Naive B cell (primary cell): ENCODE measurements at regions not wholly inside any gene's neighbourhood (a gene's known extent, or its start where the extent isn't known, plus 50 kb on each side); places are given as distances from the start of the nearest gene placed in this dataset.
A peak's percentile ranks its signal among the peaks of the same experiment; 100 is the strongest.
"Not testable (repeated sequence)": the region's sequence is repeated elsewhere in the genome, so short reads cannot be mapped to it uniquely, and the experiment has no call there.

Experiments
- ATAC-seq, 2 donors: fragments of 150-1000 bp; cut with Tn5 transposase; 2 replicates each; pipeline ENCODE4 v1.10.0; 2021; ENCODE audit warnings: low read depth in 2 of 2, mild to moderate bottlenecking in 2 of 2, moderate library complexity in 2 of 2
- DNase-seq: peaks from one replicate; pipeline ENCODE4 v3.0.0; 2022
- H3K27ac Mint-ChIP-seq, 6 donors: one replicate each; pipeline ENCODE4 v1.8.0; 2020 to 2022; ENCODE audit warnings: mild to moderate bottlenecking in 6 of 6, mixed read lengths in 6 of 6, moderate library complexity in 5 of 6, inconsistent platforms in 2 of 6
- H3K27me3 Mint-ChIP-seq, 3 donors: one replicate each; pipeline ENCODE4 v1.8.0; 2021 to 2022; ENCODE audit warnings: mixed read lengths in 3 of 3, mild to moderate bottlenecking in 1 of 3
- H3K36me3 Mint-ChIP-seq, 2 donors: one replicate each; pipeline ENCODE4 v1.8.0; 2020 to 2022; ENCODE audit warnings: mixed read lengths in 2 of 2, inconsistent platforms in 1 of 2, mild to moderate bottlenecking in 1 of 2
- H3K4me1 Mint-ChIP-seq, 3 donors: one replicate each; pipeline ENCODE4 v1.8.0; 2020 to 2022; ENCODE audit warnings: mixed read lengths in 3 of 3, inconsistent platforms in 1 of 3, mild to moderate bottlenecking in 1 of 3, moderate library complexity in 1 of 3
- H3K4me3 Mint-ChIP-seq, 8 donors: one replicate each; pipeline ENCODE4 v1.8.0; 2020 to 2022; ENCODE audit warnings: mild to moderate bottlenecking in 8 of 8, mixed read lengths in 8 of 8, moderate library complexity in 8 of 8, inconsistent platforms in 2 of 8
- H3K9me3 Mint-ChIP-seq, 7 donors: one replicate each; pipeline ENCODE4 v1.8.0; 2020 to 2022; ENCODE audit warnings: mixed read lengths in 7 of 7, mild to moderate bottlenecking in 5 of 7, inconsistent platforms in 2 of 7, moderate library complexity in 1 of 7

DNA sequence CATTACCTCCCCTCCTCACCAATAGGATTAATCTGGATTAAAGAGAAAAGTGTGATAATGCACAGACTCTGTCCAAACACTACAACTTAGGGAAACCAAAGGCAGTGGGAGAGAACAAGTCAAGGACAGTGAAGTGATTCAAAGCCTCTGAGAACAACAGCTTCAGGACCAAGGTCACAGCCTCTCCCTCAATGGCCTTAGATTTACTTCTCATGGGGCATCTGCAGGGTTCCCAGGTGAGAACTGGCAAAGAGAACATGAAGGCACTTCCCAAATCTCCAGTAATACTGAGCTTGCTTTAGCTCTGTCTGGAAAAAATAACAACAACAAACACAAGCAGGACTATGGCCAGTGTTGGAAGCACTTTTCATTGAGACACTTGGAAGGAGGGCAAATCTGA, 99.8 kb upstream of the GOLGA6L22 start:
- DNase-seq, H3K27me3 Mint-ChIP-seq, H3K9me3 Mint-ChIP-seq, H3K27ac Mint-ChIP-seq, ATAC-seq, H3K36me3 Mint-ChIP-seq, H3K4me3 Mint-ChIP-seq, H3K4me1 Mint-ChIP-seq: not testable (repeated sequence)

- not testable (repeated sequence) for H3K4me1 Mint-ChIP-seq, DNase-seq, H3K27me3 Mint-ChIP-seq, H3K4me3 Mint-ChIP-seq, H3K27ac Mint-ChIP-seq, H3K36me3 Mint-ChIP-seq, H3K9me3 Mint-ChIP-seq
- ATAC-seq = peak; percentile 53 to 74
Measured at GRCh38 chr15:22359587-22359986, 99.1 kb upstream of the GOLGA6L22 start.

GRCh38 chr15:22360696-22361095, 98.0 kb upstream of the GOLGA6L22 start:
- H3K9me3 Mint-ChIP-seq, H3K36me3 Mint-ChIP-seq, H3K4me1 Mint-ChIP-seq, DNase-seq, H3K27me3 Mint-ChIP-seq, H3K27ac Mint-ChIP-seq, H3K4me3 Mint-ChIP-seq, ATAC-seq: not testable (repeated sequence)

GRCh38 chr15:22362502-22362901, 96.2 kb upstream of the GOLGA6L22 start:
- H3K36me3 Mint-ChIP-seq = not testable (repeated sequence)

DNA sequence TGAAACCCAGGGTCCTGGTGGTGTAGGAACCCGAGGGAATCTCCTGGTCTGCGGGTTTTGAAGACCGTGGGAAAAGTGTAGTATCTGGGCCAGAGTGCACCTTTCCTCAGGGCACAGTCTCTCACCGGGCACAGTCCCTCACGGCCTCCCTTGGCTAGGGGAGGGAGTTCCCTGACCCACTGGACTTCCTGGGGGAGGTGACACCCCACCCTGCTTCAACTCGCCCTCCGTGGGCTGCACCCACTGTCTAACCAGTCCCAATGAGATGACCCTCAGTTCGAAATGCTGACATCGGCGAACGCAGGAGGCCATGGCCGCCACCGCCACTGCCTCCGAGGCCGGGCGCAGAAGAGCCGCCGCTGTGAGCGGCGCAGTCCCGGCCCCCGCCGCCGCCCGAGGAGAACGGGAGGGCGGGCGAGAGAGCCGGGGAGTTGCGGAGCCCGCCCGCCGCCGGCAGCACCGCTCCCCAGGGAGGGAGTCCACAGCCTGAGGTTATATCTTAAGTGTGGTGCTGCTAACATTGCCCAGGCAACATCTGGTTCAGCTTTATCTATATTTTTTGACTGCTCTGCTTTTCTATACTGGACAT, 87.4 kb upstream of the GOLGA6L22 start:
- not testable (repeated sequence) for DNase-seq, H3K36me3 Mint-ChIP-seq, H3K27ac Mint-ChIP-seq, H3K9me3 Mint-ChIP-seq, ATAC-seq, H3K4me3 Mint-ChIP-seq, H3K27me3 Mint-ChIP-seq, H3K4me1 Mint-ChIP-seq

More at GRCh38 chr15:22362502-22362901, 96.2 kb upstream of the GOLGA6L22 start:
- not testable (repeated sequence) for H3K4me1 Mint-ChIP-seq, H3K27ac Mint-ChIP-seq, DNase-seq, H3K27me3 Mint-ChIP-seq, H3K9me3 Mint-ChIP-seq, H3K4me3 Mint-ChIP-seq
- ATAC-seq = peak in 1 of 2 donors; percentile 52

GRCh38 chr15:22374531-22374930, 84.2 kb upstream of the GOLGA6L22 start:
- not testable (repeated sequence) for H3K9me3 Mint-ChIP-seq, H3K4me3 Mint-ChIP-seq, H3K27ac Mint-ChIP-seq, H3K36me3 Mint-ChIP-seq, H3K27me3 Mint-ChIP-seq, H3K4me1 Mint-ChIP-seq, ATAC-seq, DNase-seq

GRCh38 chr15:22375829-22376228, 82.9 kb upstream of the GOLGA6L22 start:
- not testable (repeated sequence) for H3K9me3 Mint-ChIP-seq, H3K4me3 Mint-ChIP-seq, H3K4me1 Mint-ChIP-seq, H3K27ac Mint-ChIP-seq, ATAC-seq, H3K27me3 Mint-ChIP-seq, DNase-seq, H3K36me3 Mint-ChIP-seq

DNA sequence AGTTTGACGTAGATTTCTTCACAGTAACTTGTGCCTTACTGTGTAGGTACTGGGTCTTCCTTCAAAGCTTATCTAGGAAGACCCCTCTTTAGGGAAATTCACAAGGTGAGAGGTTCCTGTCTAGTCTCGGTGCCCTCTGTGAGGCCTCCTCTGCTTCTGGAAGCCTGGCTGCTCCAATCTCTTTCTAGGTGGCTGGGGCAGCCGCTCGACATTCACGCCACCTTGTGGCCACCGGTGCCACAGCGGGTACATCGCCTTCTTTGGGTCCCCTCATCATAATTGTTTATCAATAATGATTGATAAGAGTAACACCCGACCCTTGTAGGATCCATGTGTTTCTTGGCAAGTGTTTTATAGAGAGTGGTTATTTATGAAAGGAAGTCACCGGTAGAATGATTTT, 80.8 kb upstream of the GOLGA6L22 start:
- not testable (repeated sequence) for H3K36me3 Mint-ChIP-seq, H3K27me3 Mint-ChIP-seq, H3K4me3 Mint-ChIP-seq, DNase-seq, H3K9me3 Mint-ChIP-seq, H3K27ac Mint-ChIP-seq, H3K4me1 Mint-ChIP-seq
- peak; percentile 37 for ATAC-seq

DNA sequence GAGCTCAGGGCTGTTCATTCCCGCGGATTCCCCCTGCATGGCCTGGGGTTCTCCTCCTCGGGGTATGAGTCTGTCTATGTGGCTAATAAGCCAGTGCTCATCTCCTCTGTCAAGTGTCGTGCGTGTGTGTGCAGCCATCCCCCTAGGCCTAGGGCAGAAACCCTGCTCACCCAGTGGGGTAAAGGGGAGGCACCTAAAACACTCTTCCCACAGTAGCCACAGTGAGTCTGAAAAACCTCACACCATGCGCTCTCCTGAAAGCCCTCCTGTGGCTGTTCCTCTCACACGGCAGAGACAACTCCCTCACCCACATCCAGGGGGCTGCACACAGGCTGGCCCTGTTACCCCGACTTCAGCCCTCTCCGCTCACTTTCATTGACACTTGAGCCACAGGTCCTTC, 71.0 kb upstream of the GOLGA6L22 start:
- not testable (repeated sequence) for H3K27ac Mint-ChIP-seq, DNase-seq, H3K36me3 Mint-ChIP-seq, ATAC-seq, H3K9me3 Mint-ChIP-seq, H3K4me1 Mint-ChIP-seq, H3K4me3 Mint-ChIP-seq, H3K27me3 Mint-ChIP-seq

DNA sequence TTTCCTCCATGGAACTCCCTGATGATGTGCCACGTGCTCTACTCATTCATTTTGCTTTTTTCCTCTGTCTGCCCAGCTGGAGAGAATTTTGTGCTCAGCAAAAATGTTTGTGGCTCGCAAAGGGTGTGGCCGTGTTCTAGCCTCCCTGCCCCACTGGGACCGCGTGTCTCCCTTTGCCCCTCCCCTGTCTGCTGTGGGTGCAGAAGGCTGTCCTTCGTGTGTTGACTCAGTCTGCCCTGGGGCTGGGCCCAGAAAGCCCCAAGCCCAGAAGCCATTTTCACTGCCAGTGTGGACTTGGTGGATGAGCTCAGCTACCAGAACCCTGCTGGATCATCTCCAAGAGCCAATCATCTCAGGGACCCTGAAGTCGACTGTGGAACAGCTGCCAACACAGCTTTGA, 70.3 kb upstream of the GOLGA6L22 start:
- not testable (repeated sequence) for ATAC-seq, H3K9me3 Mint-ChIP-seq, H3K27me3 Mint-ChIP-seq, H3K4me1 Mint-ChIP-seq, H3K36me3 Mint-ChIP-seq, DNase-seq, H3K27ac Mint-ChIP-seq, H3K4me3 Mint-ChIP-seq

- not testable (repeated sequence) for H3K27me3 Mint-ChIP-seq, H3K27ac Mint-ChIP-seq, H3K36me3 Mint-ChIP-seq, H3K4me1 Mint-ChIP-seq, ATAC-seq, DNase-seq, H3K9me3 Mint-ChIP-seq, H3K4me3 Mint-ChIP-seq
Measured at GRCh38 chr15:22401207-22401606, 57.5 kb upstream of the GOLGA6L22 start.

GRCh38 chr15:22401703-22402102, 57.0 kb upstream of the GOLGA6L22 start:
- not testable (repeated sequence) for H3K36me3 Mint-ChIP-seq, H3K9me3 Mint-ChIP-seq, H3K4me3 Mint-ChIP-seq, ATAC-seq, H3K27me3 Mint-ChIP-seq, DNase-seq, H3K4me1 Mint-ChIP-seq, H3K27ac Mint-ChIP-seq

DNA sequence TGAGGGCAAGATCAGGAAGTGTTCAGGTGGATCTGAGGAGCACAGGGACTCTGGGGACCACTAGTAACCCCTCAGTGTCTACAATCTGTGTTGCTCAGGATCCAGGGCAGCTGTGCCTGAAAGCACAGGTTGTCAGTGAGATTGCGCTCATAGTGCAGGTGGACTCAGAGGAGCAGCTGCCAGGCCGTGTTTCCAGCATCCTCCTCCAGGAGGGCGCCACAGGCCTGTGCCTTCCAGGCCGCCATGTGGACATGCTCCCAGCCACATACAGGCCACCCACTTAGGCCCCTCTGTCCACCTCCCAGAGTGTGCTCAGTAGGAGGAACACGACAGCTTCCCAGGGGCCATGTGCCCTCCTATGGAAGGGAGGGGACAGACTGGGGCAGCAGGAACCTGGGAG, 52.9 kb upstream of the GOLGA6L22 start:
- H3K4me3 Mint-ChIP-seq, H3K36me3 Mint-ChIP-seq, H3K27me3 Mint-ChIP-seq, H3K9me3 Mint-ChIP-seq, H3K4me1 Mint-ChIP-seq, ATAC-seq, H3K27ac Mint-ChIP-seq, DNase-seq: not testable (repeated sequence)
